ENCODE measurements at regions not wholly inside any gene's neighbourhood (a gene's known extent, or its start where the extent isn't known, plus 50 kb on each side); places are given as distances from the start of the nearest gene placed in this dataset.

- WGBS (ENCODE audit: low lambda C conversion rate, missing lambda C conversion rate), result 72% methylated on average over 3 of the region's 3 CpGs
- Histone ChIP-seq H3K36me3 (replicated peaks; ENCODE audit: insufficient read depth, low read depth) (no peaks in the 10 kb centered on the region), H2AFZ (no peak overlapping the region), H3K27me3 (no peaks in the 10 kb centered on the region), H3K4me1 (ENCODE audit: insufficient read depth) (no peaks in the 10 kb centered on the region), H3K9me2 (replicated peaks; ENCODE audit: insufficient read depth) (no peaks in the 10 kb centered on the region), H3K27ac (no peak overlapping the region), H4K20me1 (ENCODE audit: insufficient read depth, poor library complexity, severe bottlenecking) (no peaks in the 10 kb centered on the region), H3K9me3 (ENCODE audit: low read depth) (no peaks in the 10 kb centered on the region), H3K79me2 (no peaks in the 10 kb centered on the region), H3K4me3 (no peak overlapping the region), H3K4me2 (no peak overlapping the region)
- TF ChIP-seq EZH2phosphoT487 (IDR thresholded peaks at IDR 0.05; ENCODE audit: low read depth, severe bottlenecking, unreplicated experiment) (no peak), CTCF (IDR thresholded peaks at IDR 0.05; ENCODE audit: poor library complexity) (no peak), EZH2 (IDR thresholded peaks at IDR 0.05; ENCODE audit: borderline replicate concordance) (no peak)
- DNase-seq (ENCODE audit: low spot score), result no peak
Measured at GRCh38 chr13:53807251-53807834, 778.7 kb downstream of the OLFM4 start.

- no peaks in the 10 kb centered on the region for H3K79me2 ChIP-seq
- no peaks in the 10 kb centered on the region for H4K20me1 ChIP-seq (ENCODE audit: insufficient read depth, poor library complexity, severe bottlenecking)
- no peaks in the 10 kb centered on the region for H3K9me2 ChIP-seq (replicated peaks; ENCODE audit: insufficient read depth)
- H2AFZ ChIP-seq, result no peak overlapping the region
- DNase-seq (ENCODE audit: low spot score), result no peak
- no peaks in the 10 kb centered on the region for H3K9me3 ChIP-seq (ENCODE audit: low read depth)
- no peaks in the 10 kb centered on the region for H3K36me3 ChIP-seq (replicated peaks; ENCODE audit: insufficient read depth, low read depth)
- H3K27ac ChIP-seq, result no peak overlapping the region
- 87% methylated on average over 10 of the region's 10 CpGs for WGBS (ENCODE audit: low lambda C conversion rate, missing lambda C conversion rate)
- TF ChIP-seq CTCF (IDR thresholded peaks at IDR 0.05; ENCODE audit: poor library complexity) (no peak), EZH2phosphoT487 (IDR thresholded peaks at IDR 0.05; ENCODE audit: low read depth, severe bottlenecking, unreplicated experiment) (no peak), EZH2 (IDR thresholded peaks at IDR 0.05; ENCODE audit: borderline replicate concordance) (no peak)
- no peaks in the 10 kb centered on the region for H3K27me3 ChIP-seq
- H3K4me3 ChIP-seq, result no peak overlapping the region
- no peaks in the 10 kb centered on the region for H3K4me1 ChIP-seq (ENCODE audit: insufficient read depth)
- H3K4me2 ChIP-seq, result no peak overlapping the region
Measured at GRCh38 chr13:53821632-53822031, 793.0 kb downstream of the OLFM4 start.

- Histone ChIP-seq H3K27ac (no peak overlapping the region), H3K79me2 (no peaks in the 10 kb centered on the region), H3K9me2 (replicated peaks; ENCODE audit: insufficient read depth) (no peaks in the 10 kb centered on the region), H2AFZ (no peak overlapping the region), H3K9me3 (ENCODE audit: low read depth) (no peaks in the 10 kb centered on the region), H3K27me3 (no peaks in the 10 kb centered on the region), H4K20me1 (ENCODE audit: insufficient read depth, poor library complexity, severe bottlenecking) (no peaks in the 10 kb centered on the region), H3K4me3 (no peak overlapping the region), H3K4me1 (ENCODE audit: insufficient read depth) (no peaks in the 10 kb centered on the region), H3K36me3 (replicated peaks; ENCODE audit: insufficient read depth, low read depth) (no peaks in the 10 kb centered on the region), H3K4me2 (no peak overlapping the region)
- TF ChIP-seq EZH2phosphoT487 (IDR thresholded peaks at IDR 0.05; ENCODE audit: low read depth, severe bottlenecking, unreplicated experiment), result no peak
- TF ChIP-seq EZH2 (IDR thresholded peaks at IDR 0.05; ENCODE audit: borderline replicate concordance), result no peak
- TF ChIP-seq CTCF (IDR thresholded peaks at IDR 0.05; ENCODE audit: poor library complexity), result no peak
- no peak for DNase-seq (ENCODE audit: low spot score)
- 88% methylated on average over 5 of the region's 5 CpGs for WGBS (ENCODE audit: low lambda C conversion rate, missing lambda C conversion rate)
Measured at GRCh38 chr13:53822136-53822535, 793.5 kb downstream of the OLFM4 start.

- Histone ChIP-seq H3K36me3 (replicated peaks; ENCODE audit: insufficient read depth, low read depth) (no peaks in the 10 kb centered on the region), H3K27ac (no peak overlapping the region), H4K20me1 (ENCODE audit: insufficient read depth, poor library complexity, severe bottlenecking) (no peaks in the 10 kb centered on the region), H3K9me3 (ENCODE audit: low read depth) (no peaks in the 10 kb centered on the region), H3K4me2 (no peak overlapping the region), H3K9me2 (replicated peaks; ENCODE audit: insufficient read depth) (no peaks in the 10 kb centered on the region), H3K79me2 (no peaks in the 10 kb centered on the region), H3K4me3 (no peak overlapping the region), H2AFZ (no peak overlapping the region), H3K4me1 (ENCODE audit: insufficient read depth) (no peaks in the 10 kb centered on the region), H3K27me3 (no peaks in the 10 kb centered on the region)
- TF ChIP-seq EZH2 (IDR thresholded peaks at IDR 0.05; ENCODE audit: borderline replicate concordance) (no peak), EZH2phosphoT487 (IDR thresholded peaks at IDR 0.05; ENCODE audit: low read depth, severe bottlenecking, unreplicated experiment) (no peak), CTCF (IDR thresholded peaks at IDR 0.05; ENCODE audit: poor library complexity) (no peak)
- DNase-seq (ENCODE audit: low spot score), result no peak
Measured at GRCh38 chr13:53839461-53839860, 810.8 kb downstream of the OLFM4 start.
